Large intestine (tissue), 3 donors: ENCODE measurements at regions not wholly inside any gene's neighbourhood (a gene's known extent, or its start where the extent isn't known, plus 50 kb on each side); places are given as distances from the start of the nearest gene placed in this dataset.

Experiments used
- DNase-seq, 2 donors: peaks; one replicate each; pipeline versions ENCODE4 v3.0.0 to v3.0.0-alpha.2; 2013
- H3K27ac ChIP-seq: one replicate; pipeline ENCODE4 v1.5.1; 2013; ENCODE audit warnings: low read length
- H3K27me3 ChIP-seq: 2 replicates; pipeline ENCODE4 v1.6.1; 2013; ENCODE audit warnings: low read length; ENCODE audit not compliant: control insufficient read depth, insufficient read depth
- H3K36me3 ChIP-seq: 2 replicates; pipeline ENCODE4 v1.6.1; 2013; ENCODE audit warnings: low read length; ENCODE audit not compliant: control insufficient read depth, insufficient read depth
- H3K4me1 ChIP-seq: one replicate; pipeline ENCODE4 v1.6.1; 2013; ENCODE audit warnings: low read length; ENCODE audit not compliant: control insufficient read depth, insufficient read depth
- H3K4me3 ChIP-seq: one replicate; pipeline ENCODE4 v1.5.1; 2013; ENCODE audit warnings: low read length
- H3K9me3 ChIP-seq: one replicate; pipeline ENCODE4 v1.6.1; 2013; ENCODE audit warnings: mild to moderate bottlenecking, low read depth, low read length, moderate library complexity; ENCODE audit not compliant: control insufficient read depth
- WGBS: methylation state at CpG from one replicate; pipeline ENCODE4 v1.1.5; 2013; ENCODE audit warnings: low lambda C conversion rate; ENCODE audit not compliant: insufficient coverage; 5-methylcytosine and 5-hydroxymethylcytosine counted together

DNA sequence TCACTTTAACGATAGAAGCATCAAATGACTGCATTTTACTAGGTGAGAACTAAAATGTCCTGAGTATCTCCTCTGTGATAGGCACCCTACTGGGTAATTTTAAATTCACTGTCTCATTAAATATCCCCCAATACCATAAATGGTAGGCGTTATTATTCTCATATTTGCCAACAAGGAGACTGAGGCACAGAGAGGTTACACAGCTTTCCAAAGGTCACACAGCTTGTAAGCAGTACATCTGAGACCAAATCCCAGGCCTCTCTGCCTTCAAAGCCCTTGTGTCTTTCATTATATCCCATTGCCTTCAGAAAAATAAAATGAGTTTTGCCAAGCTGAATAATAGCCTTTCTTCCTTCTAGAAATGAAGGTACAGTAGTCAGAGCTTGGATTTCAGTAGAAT, 502.6 kb downstream of the HAPSTR1 start:
- no peak overlapping the region for H3K27ac ChIP-seq
- WGBS, result 83% methylated on average over 1 of the region's 2 CpGs
- no peaks in the 10 kb centered on the region for H3K4me1 ChIP-seq
- H3K27me3 ChIP-seq, result no peaks in the 10 kb centered on the region
- H3K4me3 ChIP-seq, result no peak overlapping the region
- H3K36me3 ChIP-seq, result no peaks in the 10 kb centered on the region
- DNase-seq, result no peak
- H3K9me3 ChIP-seq, result no peaks in the 10 kb centered on the region

DNA sequence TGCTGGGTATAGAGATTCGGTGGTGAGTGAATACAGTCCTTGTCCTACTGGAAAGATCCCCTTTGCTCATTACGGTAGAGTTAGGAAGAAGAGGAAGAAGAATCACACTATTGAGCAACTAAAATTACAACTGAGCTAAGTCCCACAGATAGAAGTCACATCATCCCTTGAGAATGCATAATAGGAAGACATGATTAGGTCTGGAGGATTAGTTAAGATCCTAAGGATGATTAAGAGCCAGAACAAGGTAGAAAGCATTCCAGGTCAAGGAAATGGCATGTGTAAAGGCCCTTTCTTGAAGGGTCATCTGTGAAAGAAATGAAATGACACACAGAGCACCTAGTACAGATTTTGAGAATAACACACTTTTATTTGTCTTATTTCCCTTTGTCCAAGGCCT, 503.5 kb downstream of the HAPSTR1 start:
- no peak for DNase-seq
- Histone ChIP-seq H3K9me3 (no peaks in the 10 kb centered on the region), H3K4me3 (no peak overlapping the region), H3K27ac (no peak overlapping the region), H3K27me3 (no peaks in the 10 kb centered on the region), H3K4me1 (no peaks in the 10 kb centered on the region), H3K36me3 (no peaks in the 10 kb centered on the region)
- no CpG with 5 or more reads among the region's 2 CpGs for WGBS

- WGBS, result 100% methylated on average over 2 of the region's 3 CpGs
- no peak for DNase-seq
- Histone ChIP-seq H3K27me3 (no peaks in the 10 kb centered on the region), H3K4me1 (no peaks in the 10 kb centered on the region), H3K36me3 (no peaks in the 10 kb centered on the region), H3K27ac (no peak overlapping the region), H3K9me3 (no peaks in the 10 kb centered on the region), H3K4me3 (no peak overlapping the region)
These were observed 503.9 kb downstream of the HAPSTR1 start for GRCh38 chr16:9595393-9595792.

DNA sequence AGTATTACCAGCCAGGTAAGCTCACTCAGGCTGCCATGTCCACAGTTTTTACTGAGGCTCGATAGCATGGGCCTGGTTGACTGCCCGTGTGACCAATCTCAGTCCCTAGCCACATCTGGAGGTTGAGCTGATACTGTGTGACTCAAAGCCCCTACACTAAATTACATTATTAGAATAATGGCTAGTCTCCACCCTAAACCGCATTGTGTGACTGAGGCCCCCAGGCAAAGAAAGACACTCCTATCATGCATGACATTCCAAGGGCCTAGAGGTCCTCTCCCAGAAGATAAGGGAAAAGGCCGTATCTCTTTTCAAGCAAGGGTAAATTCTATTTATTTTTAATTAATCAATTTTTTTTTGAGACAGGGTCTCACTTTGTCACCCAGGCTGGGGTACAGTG, 505.3 kb downstream of the HAPSTR1 start:
- 40% methylated on average over 1 of the region's 4 CpGs for WGBS
- no peak for DNase-seq
- H3K9me3 ChIP-seq, result no peaks in the 10 kb centered on the region
- no peaks in the 10 kb centered on the region for H3K4me1 ChIP-seq
- no peak overlapping the region for H3K27ac ChIP-seq
- no peaks in the 10 kb centered on the region for H3K27me3 ChIP-seq
- H3K4me3 ChIP-seq, result no peak overlapping the region
- no peaks in the 10 kb centered on the region for H3K36me3 ChIP-seq

DNA sequence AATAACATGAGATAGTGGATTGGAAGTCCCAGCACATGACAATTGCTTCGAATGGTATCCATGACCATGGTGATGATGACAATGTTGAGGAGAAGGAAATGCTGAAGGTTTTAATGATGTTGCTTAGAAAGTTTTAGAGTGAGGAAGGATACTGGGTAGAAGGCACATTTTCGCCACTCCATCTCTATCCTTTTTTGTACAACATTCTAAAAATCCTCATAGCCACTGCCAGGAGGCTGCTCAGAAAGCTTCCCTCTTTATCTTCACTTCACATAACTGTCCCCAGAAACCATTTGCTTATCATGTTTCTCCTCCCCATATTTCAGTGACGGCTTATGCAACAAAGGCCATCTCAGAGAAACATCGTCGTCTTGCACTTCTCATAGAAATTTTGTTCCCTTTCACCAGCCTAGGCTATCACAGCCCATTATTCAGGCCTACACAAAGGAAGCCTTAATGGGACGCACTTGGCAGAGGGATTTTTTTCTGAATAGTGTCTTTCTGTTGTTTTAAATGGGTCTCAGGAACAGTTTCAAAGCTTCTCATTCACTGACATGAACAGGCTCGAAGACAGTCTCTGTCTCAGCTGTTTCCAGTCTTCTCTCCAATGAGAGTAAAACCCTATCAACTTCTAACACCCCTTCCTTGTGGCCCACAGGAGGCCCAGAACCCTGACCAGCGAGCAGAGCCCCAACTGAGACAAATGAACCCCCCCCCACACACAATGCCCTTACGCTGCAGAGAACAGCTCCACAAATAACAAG, 506.7 kb downstream of the HAPSTR1 start:
- Histone ChIP-seq H3K4me1 (no peaks in the 10 kb centered on the region), H3K9me3 (no peaks in the 10 kb centered on the region), H3K36me3 (no peaks in the 10 kb centered on the region), H3K27me3 (no peaks in the 10 kb centered on the region), H3K27ac (no peak overlapping the region), H3K4me3 (no peak overlapping the region)
- DNase-seq, result no peak
- no CpG with 5 or more reads among the region's 9 CpGs for WGBS

DNA sequence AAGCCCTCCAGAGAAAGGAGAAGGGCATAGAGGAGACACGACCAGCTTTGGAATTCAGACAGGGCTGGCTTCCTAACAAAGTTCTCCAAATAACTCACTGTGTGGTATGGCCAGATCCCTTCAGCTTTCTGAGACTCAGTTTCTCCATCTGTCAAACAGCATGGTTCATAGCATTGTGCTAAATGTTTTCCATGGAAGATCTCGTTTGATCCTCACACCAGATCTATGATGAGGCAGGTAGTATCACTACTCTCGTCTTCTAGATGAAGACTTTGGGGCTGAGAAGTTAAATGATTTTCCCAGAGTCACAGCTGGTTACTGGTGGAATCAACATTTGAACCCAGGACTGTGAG, 507.3 kb downstream of the HAPSTR1 start:
- H3K27ac ChIP-seq, result no peak overlapping the region
- 76% methylated on average over 2 of the region's 3 CpGs for WGBS
- no peak overlapping the region for H3K4me3 ChIP-seq
- H3K36me3 ChIP-seq, result no peaks in the 10 kb centered on the region
- no peaks in the 10 kb centered on the region for H3K4me1 ChIP-seq
- DNase-seq, result no peak
- no peaks in the 10 kb centered on the region for H3K9me3 ChIP-seq
- no peaks in the 10 kb centered on the region for H3K27me3 ChIP-seq

DNA sequence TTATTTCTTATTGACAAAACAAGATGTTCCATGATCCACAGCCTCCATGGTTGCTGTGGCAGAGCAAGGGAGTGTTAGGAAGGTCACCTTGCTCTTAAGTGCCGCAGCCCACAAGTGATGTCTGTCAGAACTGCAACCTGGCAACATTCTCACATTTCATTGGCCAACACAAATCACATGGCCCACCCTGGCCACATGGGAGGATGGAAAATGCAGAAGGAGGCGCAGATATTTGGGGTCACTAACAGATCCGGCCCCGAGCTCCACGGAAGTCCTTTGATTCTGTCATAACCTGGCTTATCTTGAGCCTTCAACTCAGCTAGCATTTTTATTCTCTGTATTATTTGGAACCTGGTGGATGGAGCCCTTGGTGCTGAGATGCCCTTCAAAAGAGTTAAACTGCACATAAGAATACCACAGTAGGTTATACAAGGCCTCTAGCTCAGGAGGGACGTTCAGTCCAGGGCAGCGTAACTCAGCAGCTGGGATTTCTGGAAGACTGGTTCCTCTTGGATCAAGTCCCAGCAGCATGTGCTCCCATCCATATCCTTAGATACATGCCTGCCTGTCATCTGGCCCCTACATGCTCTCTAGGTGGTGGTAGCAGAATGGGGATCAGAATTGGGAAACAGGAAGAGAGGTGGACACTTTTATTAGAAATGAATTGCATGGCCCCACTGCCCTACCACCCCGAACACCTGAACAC, 508.1 kb downstream of the HAPSTR1 start:
- H3K9me3 ChIP-seq, result no peaks in the 10 kb centered on the region
- WGBS, result no CpG with 5 or more reads among the region's 8 CpGs
- no peak for DNase-seq

GRCh38 chr16:9602189-9602588, 510.7 kb downstream of the HAPSTR1 start:
- H3K27me3 ChIP-seq, result no peaks in the 10 kb centered on the region
- no peak for DNase-seq
- 80% methylated on average over 1 of the region's 4 CpGs for WGBS
- H3K4me1 ChIP-seq, result no peaks in the 10 kb centered on the region
- no peaks in the 10 kb centered on the region for H3K36me3 ChIP-seq
- H3K9me3 ChIP-seq, result no peaks in the 10 kb centered on the region
- no peak overlapping the region for H3K4me3 ChIP-seq
- no peak overlapping the region for H3K27ac ChIP-seq

More for the DNA sequence above, 508.1 kb downstream of the HAPSTR1 start:
- Histone ChIP-seq H3K36me3 (no peaks in the 10 kb centered on the region), H3K27ac (no peak overlapping the region), H3K27me3 (no peaks in the 10 kb centered on the region), H3K4me3 (no peak overlapping the region), H3K4me1 (no peaks in the 10 kb centered on the region)

- no peaks in the 10 kb centered on the region for H3K36me3 ChIP-seq
- no peak overlapping the region for H3K4me3 ChIP-seq
- no peaks in the 10 kb centered on the region for H3K4me1 ChIP-seq
- no peaks in the 10 kb centered on the region for H3K27me3 ChIP-seq
- no CpG with 5 or more reads among the region's 7 CpGs for WGBS
- no peak for DNase-seq
- H3K27ac ChIP-seq, result no peak overlapping the region
- H3K9me3 ChIP-seq, result no peaks in the 10 kb centered on the region
These were observed 511.9 kb downstream of the HAPSTR1 start for GRCh38 chr16:9603316-9603715.

DNA sequence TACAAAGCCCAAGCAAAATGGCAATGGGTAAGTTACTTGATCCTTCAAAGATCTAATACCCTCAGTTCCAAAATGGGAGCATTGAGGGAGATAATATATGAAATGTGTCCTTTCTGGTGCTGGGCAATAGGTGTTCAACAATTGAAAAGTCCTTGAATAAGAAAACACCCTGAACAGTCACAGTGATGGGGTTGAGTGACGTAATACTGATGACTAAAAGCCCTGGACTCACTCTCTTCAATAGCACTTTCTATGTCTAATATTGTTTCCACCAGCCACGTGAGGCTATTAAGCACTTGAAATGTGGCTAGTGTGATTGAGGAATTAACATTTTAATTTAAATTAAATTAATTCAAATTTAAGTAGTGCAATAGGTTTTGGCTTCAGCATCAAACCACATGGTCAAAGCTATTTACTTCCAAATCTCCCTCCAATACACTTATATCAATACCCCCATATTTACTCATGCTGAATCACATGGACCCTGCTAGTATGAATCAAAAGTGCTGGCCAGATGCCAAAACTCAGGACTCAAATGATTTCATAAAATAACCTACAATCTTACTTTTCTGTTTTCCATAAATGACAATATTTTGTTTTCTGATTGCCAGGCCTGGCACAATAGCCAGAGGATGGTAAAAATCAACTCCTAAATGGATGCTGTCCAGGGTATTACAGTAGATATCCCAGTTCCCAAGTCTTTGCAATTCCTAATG, 516.2 kb downstream of the HAPSTR1 start:
- 100% methylated on average over 1 of the region's 2 CpGs for WGBS
- no peaks in the 10 kb centered on the region for H3K36me3 ChIP-seq
- no peaks in the 10 kb centered on the region for H3K27me3 ChIP-seq

More for the DNA sequence above, 516.2 kb downstream of the HAPSTR1 start:
- H3K4me3 ChIP-seq, result no peak overlapping the region
- no peak for DNase-seq
- no peaks in the 10 kb centered on the region for H3K4me1 ChIP-seq
- no peak overlapping the region for H3K27ac ChIP-seq
- H3K9me3 ChIP-seq, result no peaks in the 10 kb centered on the region
